ENCODE measurements at regions not wholly inside any gene's neighbourhood (a gene's known extent, or its start where the extent isn't known, plus 50 kb on each side); places are given as distances from the start of the nearest gene placed in this dataset.

DNA sequence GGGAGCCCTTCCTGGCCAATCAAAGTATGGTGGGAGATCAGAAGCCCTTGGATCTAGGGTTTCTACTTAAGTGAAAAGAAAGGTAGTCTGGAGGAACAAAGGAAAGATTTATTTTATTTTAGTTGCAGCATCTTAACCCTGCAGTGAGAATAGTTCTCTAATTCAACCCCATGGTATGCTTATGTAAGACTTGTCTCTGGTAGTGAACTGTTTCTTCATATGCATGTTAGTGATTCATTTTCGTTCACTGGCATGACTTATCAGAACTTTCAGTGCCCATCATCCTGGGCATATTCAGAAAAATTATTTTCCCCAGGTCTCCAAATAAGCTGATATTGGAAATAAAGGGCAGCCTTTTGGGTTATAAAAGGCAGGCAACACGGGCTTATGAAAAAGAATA, 1058.8 kb downstream of the NLGN4Y start:
- Histone ChIP-seq H3K4me1 (ENCODE audit: control insufficient read depth in 1 of 2, low read depth in 2 of 2) (no peaks in the 10 kb centered on the region), H3K36me3 (no peaks in the 10 kb centered on the region), H3K4me3 (no peak overlapping the region), H3K27ac (no peak overlapping the region), H3K9me3 (no peaks in the 10 kb centered on the region), H3K27me3 (replicated peaks; ENCODE audit: insufficient read depth) (no peaks in the 10 kb centered on the region)
- DNase-seq (ENCODE audit: low spot score) (no peak), ATAC-seq (ENCODE audit: insufficient number of reproducible peaks, low FRiP score, low read depth) (no peak)
- TF ChIP-seq CTCF (IDR thresholded peaks at IDR 0.05) = no peak

- H3K4me3 ChIP-seq = no peak overlapping the region
- H3K9me3 ChIP-seq = no peaks in the 10 kb centered on the region
- ATAC-seq (ENCODE audit: insufficient number of reproducible peaks, low FRiP score, low read depth) = no peak
- no peaks in the 10 kb centered on the region for H3K36me3 ChIP-seq
- TF ChIP-seq CTCF (IDR thresholded peaks at IDR 0.05) = no peak
- no peak overlapping the region for H3K27ac ChIP-seq
- H3K27me3 ChIP-seq (replicated peaks; ENCODE audit: insufficient read depth) = no peaks in the 10 kb centered on the region
- H3K4me1 ChIP-seq (ENCODE audit: control insufficient read depth in 1 of 2, low read depth in 2 of 2) = no peaks in the 10 kb centered on the region
- DNase-seq (ENCODE audit: low spot score) = no peak
Measured at GRCh38 chrY:15592957-15593356, 1068.6 kb downstream of the NLGN4Y start.

DNA sequence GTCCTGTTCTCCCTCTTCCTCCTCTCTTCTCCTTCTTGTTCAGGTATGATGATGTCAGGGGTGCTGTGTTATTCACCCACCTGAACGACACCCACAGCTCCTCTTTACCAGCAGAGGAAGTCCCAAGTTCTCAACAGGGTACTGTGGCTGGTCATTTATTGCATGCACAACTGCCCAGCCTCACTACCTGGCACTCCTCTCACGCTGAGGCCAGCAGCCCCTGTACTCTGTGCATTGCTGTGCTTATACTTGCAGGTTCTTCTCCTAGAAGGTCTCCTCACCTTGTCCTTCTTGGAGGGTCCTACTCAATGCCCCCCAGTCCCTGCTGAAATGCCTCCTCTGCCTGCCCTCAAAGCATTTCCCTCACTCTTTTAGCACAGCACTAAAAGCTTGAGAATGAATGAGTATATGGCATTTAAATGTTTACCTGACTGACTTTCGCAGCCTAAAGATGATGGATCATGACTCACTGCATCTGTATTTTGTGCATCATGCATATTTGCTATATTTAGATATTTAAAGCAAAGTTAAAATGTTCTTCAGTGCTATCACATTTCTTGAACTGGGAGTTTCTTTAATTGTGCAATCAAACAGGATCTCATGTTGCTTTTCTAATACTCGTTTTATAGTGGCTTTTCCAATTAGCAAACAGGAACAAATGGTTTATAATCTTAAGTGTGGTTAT, 1069.3 kb downstream of the NLGN4Y start:
- no peak for ATAC-seq (ENCODE audit: insufficient number of reproducible peaks, low FRiP score, low read depth)

GRCh38 chrY:15594179-15594578, 1069.8 kb downstream of the NLGN4Y start:
- Histone ChIP-seq H3K27ac (no peak overlapping the region), H3K27me3 (replicated peaks; ENCODE audit: insufficient read depth) (no peaks in the 10 kb centered on the region), H3K9me3 (no peaks in the 10 kb centered on the region), H3K4me3 (no peak overlapping the region), H3K4me1 (ENCODE audit: control insufficient read depth in 1 of 2, low read depth in 2 of 2) (no peaks in the 10 kb centered on the region), H3K36me3 (no peaks in the 10 kb centered on the region)
- no peak for TF ChIP-seq CTCF (IDR thresholded peaks at IDR 0.05)
- ATAC-seq (ENCODE audit: insufficient number of reproducible peaks, low FRiP score, low read depth) (no peak), DNase-seq (ENCODE audit: low spot score) (no peak)

More for the DNA sequence above, 1069.3 kb downstream of the NLGN4Y start:
- DNase-seq (ENCODE audit: low spot score) = no peak
- H3K4me1 ChIP-seq (ENCODE audit: control insufficient read depth in 1 of 2, low read depth in 2 of 2) = no peaks in the 10 kb centered on the region
- no peak overlapping the region for H3K27ac ChIP-seq
- no peak for TF ChIP-seq CTCF (IDR thresholded peaks at IDR 0.05)
- H3K4me3 ChIP-seq = no peak overlapping the region
- H3K36me3 ChIP-seq = no peaks in the 10 kb centered on the region
- no peaks in the 10 kb centered on the region for H3K9me3 ChIP-seq
- H3K27me3 ChIP-seq (replicated peaks; ENCODE audit: insufficient read depth) = no peaks in the 10 kb centered on the region

DNA sequence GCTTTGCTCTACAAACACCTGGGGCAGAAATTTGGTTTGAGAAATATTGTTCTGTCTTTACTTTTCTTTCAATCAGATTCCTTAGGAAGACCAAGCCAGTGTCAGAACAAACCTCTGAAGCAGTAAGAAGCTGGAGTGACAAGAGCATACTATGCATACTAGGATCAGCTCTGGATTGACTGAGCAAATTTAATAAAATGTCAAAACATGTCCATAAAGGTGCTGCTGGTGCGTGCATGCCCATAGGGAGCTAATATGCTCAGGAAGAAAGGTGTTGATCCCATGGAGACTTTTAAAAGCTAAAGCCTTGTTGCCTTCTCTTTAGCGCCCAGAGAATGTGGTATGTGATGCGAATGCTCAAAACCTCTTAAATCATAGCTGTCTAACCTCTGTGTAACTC, 1076.2 kb downstream of the NLGN4Y start:
- H3K27ac ChIP-seq = no peak overlapping the region
- no peaks in the 10 kb centered on the region for H3K36me3 ChIP-seq
- ATAC-seq (ENCODE audit: insufficient number of reproducible peaks, low FRiP score, low read depth) (no peak), DNase-seq (ENCODE audit: low spot score) (no peak)
- H3K27me3 ChIP-seq (replicated peaks; ENCODE audit: insufficient read depth) = no peaks in the 10 kb centered on the region
- H3K9me3 ChIP-seq = no peaks in the 10 kb centered on the region
- H3K4me1 ChIP-seq (ENCODE audit: control insufficient read depth in 1 of 2, low read depth in 2 of 2) = no peaks in the 10 kb centered on the region
- H3K4me3 ChIP-seq = no peak overlapping the region
- TF ChIP-seq CTCF (IDR thresholded peaks at IDR 0.05) = no peak

All from thoracic aorta (tissue), 2 donors.